HCT116 (cell line): ENCODE measurements at regions not wholly inside any gene's neighbourhood (a gene's known extent, or its start where the extent isn't known, plus 50 kb on each side); places are given as distances from the start of the nearest gene placed in this dataset.

Source experiments
- CTCF ChIP-seq, 3 experiments: fragments of 200-600 bp in 1 of 3; sonication (generic) in 1 of 3; IDR thresholded peaks in 2 of 3; conservative IDR thresholded peaks in 1 of 3; 2 replicates each; pipeline ENCODE4 v1.5.1; 2012 to 2017; ENCODE audit warnings: low read depth in 2 of 3, low read length in 2 of 3, antibody characterized with exemption in 1 of 3, borderline replicate concordance in 1 of 3, control low read depth in 1 of 3, mild to moderate bottlenecking in 1 of 3, mixed read lengths in 1 of 3, mixed run types in 1 of 3, moderate library complexity in 1 of 3; ENCODE audit not compliant: insufficient read depth in 1 of 3
- EGR1 ChIP-seq: IDR thresholded peaks from 2 replicates; pipeline ENCODE4 v1.6.1; 2012; ENCODE audit warnings: low read depth
- REST ChIP-seq: IDR thresholded peaks from 2 replicates; pipeline ENCODE4 v1.6.1; 2012; ENCODE audit warnings: low read depth
- ZNF274 ChIP-seq: fragments of 200-500 bp; sonication (Bioruptor generic); IDR thresholded peaks from 2 replicates; pipeline ENCODE4 v1.6.1; 2014; ENCODE audit warnings: mild to moderate bottlenecking, low read depth, low read length, inconsistent platforms
- TF ChIP-seq, protein P1 (sequence below): IDR thresholded peaks from 2 replicates; pipeline ENCODE4 v1.6.1; 2012

GRCh38 chr20:22819112-22819511, 216.0 kb upstream of the SSTR4 start:
- TF ChIP-seq ZNF274 = no peak
- no peak for TF ChIP-seq REST
- TF ChIP-seq, protein P1, sequence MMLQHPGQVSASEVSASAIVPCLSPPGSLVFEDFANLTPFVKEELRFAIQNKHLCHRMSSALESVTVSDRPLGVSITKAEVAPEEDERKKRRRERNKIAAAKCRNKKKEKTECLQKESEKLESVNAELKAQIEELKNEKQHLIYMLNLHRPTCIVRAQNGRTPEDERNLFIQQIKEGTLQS = no peak
- TF ChIP-seq EGR1 = no peak
- no peak for TF ChIP-seq CTCF (IDR thresholded peaks at IDR 0.05 in 2 of 3, conservative IDR thresholded peaks at IDR 0.05 in 1 of 3; ENCODE audit: borderline replicate concordance in 1 of 3, insufficient read depth in 1 of 3, low read depth in 2 of 3, low read length in 2 of 3)
